RPMI8226 (cell line): ENCODE measurements at regions not wholly inside any gene's neighbourhood (a gene's known extent, or its start where the extent isn't known, plus 50 kb on each side); places are given as distances from the start of the nearest gene placed in this dataset.

Source experiments
- DNase-seq: peaks from one replicate; pipeline ENCODE4 v3.0.0-alpha.2; 2015

- DNase-seq: peak; percentile 47
Observed at GRCh38 chr15:77702211-77702957, 69.7 kb upstream of the LINGO1 start.

- no peak for DNase-seq
Observed at GRCh38 chr15:77698481-77698880, 65.8 kb upstream of the LINGO1 start.

GRCh38 chr15:77697893-77698292 is 65.2 kb upstream of the LINGO1 start:
- DNase-seq: no peak

GRCh38 chr15:77696871-77697270 is 64.2 kb upstream of the LINGO1 start:
- DNase-seq: no peak

GRCh38 chr15:77695961-77696582 is 63.4 kb upstream of the LINGO1 start:
- no peak for DNase-seq

GRCh38 chr15:77695548-77695947 is 62.8 kb upstream of the LINGO1 start:
- DNase-seq: no peak

- no peak for DNase-seq
Observed at GRCh38 chr15:77693576-77693975, 60.9 kb upstream of the LINGO1 start.

GRCh38 chr15:77692614-77693013 is 59.9 kb upstream of the LINGO1 start:
- no peak for DNase-seq

GRCh38 chr15:77691607-77692006 is 58.9 kb upstream of the LINGO1 start:
- no peak for DNase-seq

GRCh38 chr15:77689821-77690220 is 57.1 kb upstream of the LINGO1 start:
- DNase-seq: no peak

- no peak for DNase-seq
Observed at GRCh38 chr15:77688693-77689092, 56.0 kb upstream of the LINGO1 start.

GRCh38 chr15:77688266-77688665 is 55.6 kb upstream of the LINGO1 start:
- DNase-seq: no peak

GRCh38 chr15:77685082-77685815 is 52.5 kb upstream of the LINGO1 start:
- DNase-seq: no peak

- no peak for DNase-seq
Observed at GRCh38 chr15:77684341-77685081, 51.8 kb upstream of the LINGO1 start.

- DNase-seq: no peak
Observed at GRCh38 chr15:77682564-77682963, 49.9 kb upstream of the LINGO1 start.
